GM23338 (cell line): ENCODE measurements at regions not wholly inside any gene's neighbourhood (a gene's known extent, or its start where the extent isn't known, plus 50 kb on each side); places are given as distances from the start of the nearest gene placed in this dataset.

Experiments
- CREB1 ChIP-seq: fragments of 250-450 bp; sonication (Bioruptor Pico); IDR thresholded peaks from 2 replicates; pipeline ENCODE4 v1.5.0; 2020; ENCODE audit warnings: low read depth, mild to moderate bottlenecking, moderate library complexity
- CTCF ChIP-seq, 2 experiments: fragments of 200-600 bp in 1 of 2; sonication (generic) in 1 of 2; conservative IDR thresholded peaks; 2 replicates each; pipeline versions ENCODE4 v1.5.1 to v1.6.1; 2016 to 2017; ENCODE audit warnings: antibody characterized with exemption in 2 of 2, low read depth in 2 of 2, mild to moderate bottlenecking in 2 of 2, moderate library complexity in 1 of 2
- EZH2 ChIP-seq: fragments of 200-600 bp; sonication (generic); IDR thresholded peaks from one replicate; pipeline ENCODE4 v1.8.0; 2017; ENCODE audit warnings: antibody characterized with exemption, mild to moderate bottlenecking, low read depth; ENCODE audit not compliant: unreplicated experiment
- JUNB ChIP-seq: IDR thresholded peaks from one replicate; pipeline ENCODE4 v1.6.1; 2016; ENCODE audit warnings: antibody characterized with exemption; ENCODE audit not compliant: unreplicated experiment
- POLR2AphosphoS5 ChIP-seq: IDR thresholded peaks from 2 replicates; pipeline ENCODE4 v1.6.1; 2016; ENCODE audit warnings: antibody characterized with exemption, low read depth
- STAT1 ChIP-seq: IDR thresholded peaks from one replicate; pipeline ENCODE4 v1.6.1; 2016; ENCODE audit warnings: antibody characterized with exemption; ENCODE audit not compliant: unreplicated experiment
- TF ChIP-seq, protein P1 (sequence below): IDR thresholded peaks from one replicate; pipeline ENCODE4 v1.6.1; 2018; ENCODE audit warnings: antibody characterized with exemption; ENCODE audit not compliant: unreplicated experiment

GRCh38 chr1:59169703-59170102 is 127.2 kb upstream of the FGGY start:
- TF ChIP-seq CTCF (conservative IDR thresholded peaks at IDR 0.05; ENCODE audit: low read depth in 2 of 2), result no peak
- TF ChIP-seq POLR2AphosphoS5, result no peak
- no peak for TF ChIP-seq JUNB
- no peak for TF ChIP-seq EZH2
- TF ChIP-seq CREB1 (CRISPR knock-in tag), result no peak
- no peak for TF ChIP-seq STAT1
- TF ChIP-seq, protein P1, sequence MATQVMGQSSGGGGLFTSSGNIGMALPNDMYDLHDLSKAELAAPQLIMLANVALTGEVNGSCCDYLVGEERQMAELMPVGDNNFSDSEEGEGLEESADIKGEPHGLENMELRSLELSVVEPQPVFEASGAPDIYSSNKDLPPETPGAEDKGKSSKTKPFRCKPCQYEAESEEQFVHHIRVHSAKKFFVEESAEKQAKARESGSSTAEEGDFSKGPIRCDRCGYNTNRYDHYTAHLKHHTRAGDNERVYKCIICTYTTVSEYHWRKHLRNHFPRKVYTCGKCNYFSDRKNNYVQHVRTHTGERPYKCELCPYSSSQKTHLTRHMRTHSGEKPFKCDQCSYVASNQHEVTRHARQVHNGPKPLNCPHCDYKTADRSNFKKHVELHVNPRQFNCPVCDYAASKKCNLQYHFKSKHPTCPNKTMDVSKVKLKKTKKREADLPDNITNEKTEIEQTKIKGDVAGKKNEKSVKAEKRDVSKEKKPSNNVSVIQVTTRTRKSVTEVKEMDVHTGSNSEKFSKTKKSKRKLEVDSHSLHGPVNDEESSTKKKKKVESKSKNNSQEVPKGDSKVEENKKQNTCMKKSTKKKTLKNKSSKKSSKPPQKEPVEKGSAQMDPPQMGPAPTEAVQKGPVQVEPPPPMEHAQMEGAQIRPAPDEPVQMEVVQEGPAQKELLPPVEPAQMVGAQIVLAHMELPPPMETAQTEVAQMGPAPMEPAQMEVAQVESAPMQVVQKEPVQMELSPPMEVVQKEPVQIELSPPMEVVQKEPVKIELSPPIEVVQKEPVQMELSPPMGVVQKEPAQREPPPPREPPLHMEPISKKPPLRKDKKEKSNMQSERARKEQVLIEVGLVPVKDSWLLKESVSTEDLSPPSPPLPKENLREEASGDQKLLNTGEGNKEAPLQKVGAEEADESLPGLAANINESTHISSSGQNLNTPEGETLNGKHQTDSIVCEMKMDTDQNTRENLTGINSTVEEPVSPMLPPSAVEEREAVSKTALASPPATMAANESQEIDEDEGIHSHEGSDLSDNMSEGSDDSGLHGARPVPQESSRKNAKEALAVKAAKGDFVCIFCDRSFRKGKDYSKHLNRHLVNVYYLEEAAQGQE, result no peak
